Thyroid gland (tissue), 4 donors: ENCODE measurements at regions not wholly inside any gene's neighbourhood (a gene's known extent, or its start where the extent isn't known, plus 50 kb on each side); places are given as distances from the start of the nearest gene placed in this dataset.
"Not testable (repeated sequence)": the region's sequence is repeated elsewhere in the genome, so short reads cannot be mapped to it uniquely, and the experiment has no call there.

Source experiments
- POLR2A ChIP-seq, 2 donors: fragments of 450-650 bp; IDR thresholded peaks; one replicate each; pipeline ENCODE4 v1.6.1; 2017; ENCODE audit warnings: antibody characterized with exemption in 2 of 2, mild to moderate bottlenecking in 2 of 2, moderate library complexity in 1 of 2
- TF ChIP-seq, protein P1 (sequence below), 6 experiments: fragments of 200-600 bp in 3 of 6; fragments of 450-650 bp in 3 of 6; sonication (generic) in 3 of 6; IDR thresholded peaks; one replicate each; pipeline ENCODE4 v1.5.1; 2016 to 2019; ENCODE audit warnings: antibody characterized with exemption in 6 of 6, mild to moderate bottlenecking in 2 of 6, inconsistent platforms in 1 of 6, moderate library complexity in 1 of 6

DNA sequence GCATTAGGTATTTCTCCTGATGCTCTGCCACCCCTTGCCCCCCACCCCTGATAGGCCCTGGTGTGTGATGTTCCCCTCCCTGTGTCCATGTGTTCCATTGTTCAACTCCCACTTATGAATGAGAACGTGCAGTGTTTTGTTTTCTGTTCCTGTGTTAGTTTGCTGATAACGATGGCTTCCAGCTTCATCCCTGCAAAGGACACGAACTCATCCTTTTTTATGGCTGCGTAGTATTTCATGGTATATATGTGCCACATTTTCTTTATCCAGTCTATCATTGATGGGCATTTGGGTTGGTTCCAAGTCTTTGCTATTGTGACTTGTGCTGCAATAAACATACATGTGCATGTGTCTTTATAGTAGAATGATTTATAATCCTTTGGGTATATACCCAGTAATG lies 109.7 kb upstream of the PITX1 start:
- not testable (repeated sequence) for TF ChIP-seq POLR2A (IDR thresholded peaks at IDR 0.05)
- TF ChIP-seq, protein P1, sequence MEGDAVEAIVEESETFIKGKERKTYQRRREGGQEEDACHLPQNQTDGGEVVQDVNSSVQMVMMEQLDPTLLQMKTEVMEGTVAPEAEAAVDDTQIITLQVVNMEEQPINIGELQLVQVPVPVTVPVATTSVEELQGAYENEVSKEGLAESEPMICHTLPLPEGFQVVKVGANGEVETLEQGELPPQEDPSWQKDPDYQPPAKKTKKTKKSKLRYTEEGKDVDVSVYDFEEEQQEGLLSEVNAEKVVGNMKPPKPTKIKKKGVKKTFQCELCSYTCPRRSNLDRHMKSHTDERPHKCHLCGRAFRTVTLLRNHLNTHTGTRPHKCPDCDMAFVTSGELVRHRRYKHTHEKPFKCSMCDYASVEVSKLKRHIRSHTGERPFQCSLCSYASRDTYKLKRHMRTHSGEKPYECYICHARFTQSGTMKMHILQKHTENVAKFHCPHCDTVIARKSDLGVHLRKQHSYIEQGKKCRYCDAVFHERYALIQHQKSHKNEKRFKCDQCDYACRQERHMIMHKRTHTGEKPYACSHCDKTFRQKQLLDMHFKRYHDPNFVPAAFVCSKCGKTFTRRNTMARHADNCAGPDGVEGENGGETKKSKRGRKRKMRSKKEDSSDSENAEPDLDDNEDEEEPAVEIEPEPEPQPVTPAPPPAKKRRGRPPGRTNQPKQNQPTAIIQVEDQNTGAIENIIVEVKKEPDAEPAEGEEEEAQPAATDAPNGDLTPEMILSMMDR (IDR thresholded peaks at IDR 0.05) = not testable (repeated sequence)
